ENCODE measurements at regions not wholly inside any gene's neighbourhood (a gene's known extent, or its start where the extent isn't known, plus 50 kb on each side); places are given as distances from the start of the nearest gene placed in this dataset.

DNA sequence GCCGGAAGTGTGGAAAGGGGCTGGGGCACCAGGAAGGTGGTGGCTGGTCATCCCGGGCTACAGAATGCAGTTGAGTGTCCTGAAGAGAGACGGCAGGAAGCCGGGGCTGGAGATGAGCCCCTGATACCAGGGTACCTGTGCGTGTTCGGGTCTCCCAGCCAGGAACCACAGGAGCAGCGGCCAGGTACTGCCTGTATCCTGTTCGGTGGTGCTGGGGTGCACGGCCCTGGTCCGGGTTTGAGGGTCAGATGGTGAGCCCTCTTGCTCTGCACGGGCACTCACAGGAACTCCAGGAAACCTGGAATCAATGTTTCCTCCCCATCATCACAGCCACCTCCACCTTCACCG lies 253.1 kb upstream of the B3GAT1 start:
- Histone ChIP-seq H3K9me3 (ENCODE audit: control insufficient read depth, low read depth, low read length) (no peaks in the 10 kb centered on the region), H3K4me3 (ENCODE audit: low read length) (no peak overlapping the region), H3K27ac (ENCODE audit: low read length) (no peak overlapping the region), H3K36me3 (ENCODE audit: control insufficient read depth, insufficient read depth, low read length) (no peaks in the 10 kb centered on the region), H3K27me3 (ENCODE audit: control insufficient read depth, insufficient read depth, low read length) (peaks cover 4% of the 10 kb centered on the region), H3K4me1 (ENCODE audit: control insufficient read depth, insufficient read depth, low read length) (no peaks in the 10 kb centered on the region)
- WGBS (ENCODE audit: insufficient coverage, low lambda C conversion rate) = no CpG with 5 or more reads among the region's 12 CpGs
- DNase-seq = no peak

DNA sequence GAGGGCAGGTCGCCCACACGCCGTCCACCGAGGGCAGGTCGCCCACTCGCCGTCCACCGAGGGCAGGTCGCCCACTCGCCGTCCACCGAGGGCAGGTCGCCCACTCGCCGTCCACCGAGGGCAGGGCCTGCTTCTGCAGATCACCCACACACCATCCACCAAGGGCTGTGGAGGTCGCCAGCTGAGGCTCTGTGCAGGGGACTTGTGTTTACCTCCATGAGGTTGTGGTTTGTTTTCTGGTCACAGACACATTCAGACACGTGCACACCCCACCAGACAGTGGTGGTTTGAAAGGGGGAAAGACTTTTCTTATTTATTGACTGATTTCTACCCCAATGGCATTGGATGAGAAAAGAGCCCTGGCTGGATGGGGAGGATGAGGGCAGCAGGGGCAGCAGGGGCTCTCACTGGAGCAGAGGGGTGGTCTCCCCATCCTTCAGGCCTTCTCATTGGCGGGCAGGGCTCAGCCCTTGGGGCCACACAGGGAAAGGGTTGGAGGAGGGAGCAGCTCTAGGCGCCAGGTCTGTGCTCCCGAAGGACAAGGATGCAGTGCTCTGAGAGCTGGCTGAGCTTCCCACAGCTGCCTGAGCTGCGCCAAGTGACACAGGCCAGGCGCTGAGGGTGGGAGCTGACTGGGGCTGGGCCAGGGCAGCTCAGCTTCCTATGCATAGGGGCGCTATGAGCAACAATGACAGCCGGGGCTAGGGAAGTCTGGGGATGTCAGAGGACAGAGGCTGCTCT lies 252.6 kb upstream of the B3GAT1 start:
- no peak for DNase-seq
- H3K4me3 ChIP-seq (ENCODE audit: low read length) = no peak overlapping the region
- no CpG with 5 or more reads among the region's 25 CpGs for WGBS (ENCODE audit: insufficient coverage, low lambda C conversion rate)

DNA sequence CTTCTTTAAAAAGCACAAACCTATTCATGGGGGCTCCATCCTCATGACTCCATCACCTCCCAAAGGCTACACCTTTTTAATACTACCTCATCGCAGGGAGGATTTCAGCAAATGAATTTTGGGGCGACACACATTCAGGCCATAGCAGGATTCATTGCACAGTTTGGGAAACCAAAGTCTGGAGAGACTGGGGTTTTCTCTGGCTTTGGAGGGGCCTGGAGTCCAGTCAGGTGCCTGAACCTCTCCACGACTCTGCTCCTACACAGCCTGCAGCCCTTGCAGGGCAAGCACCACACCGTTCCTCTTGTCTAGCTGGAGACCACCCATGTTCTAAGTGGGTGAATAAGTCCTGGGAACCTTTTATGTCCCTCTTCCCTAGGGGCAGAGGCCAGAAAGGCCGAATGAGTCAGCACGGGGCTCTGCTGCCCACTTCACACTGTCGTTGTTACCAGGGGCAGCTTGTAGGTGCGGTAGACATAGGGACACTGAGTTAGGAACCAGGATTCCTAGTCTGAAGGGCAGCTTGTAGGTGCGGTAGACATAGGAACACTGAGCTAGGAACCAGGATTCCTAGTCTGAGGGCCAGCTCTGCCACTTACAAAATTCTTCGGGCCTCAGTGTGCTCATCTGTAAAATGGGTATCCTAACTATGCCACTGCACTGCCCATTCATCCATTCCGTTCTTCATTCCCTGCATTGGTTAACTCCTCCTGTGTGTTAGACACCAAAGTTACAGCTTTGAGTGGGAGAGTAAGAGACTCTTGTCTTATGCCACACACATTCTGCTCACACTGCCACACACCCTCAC lies 251.7 kb upstream of the B3GAT1 start:
- DNase-seq = no peak
- 100% methylated on average over 1 of the region's 11 CpGs for WGBS (ENCODE audit: insufficient coverage, low lambda C conversion rate)
- H3K9me3 ChIP-seq (ENCODE audit: control insufficient read depth, low read depth, low read length) = no peaks in the 10 kb centered on the region
- no peaks in the 10 kb centered on the region for H3K4me1 ChIP-seq (ENCODE audit: control insufficient read depth, insufficient read depth, low read length)
- H3K4me3 ChIP-seq (ENCODE audit: low read length) = no peak overlapping the region
- no peaks in the 10 kb centered on the region for H3K36me3 ChIP-seq (ENCODE audit: control insufficient read depth, insufficient read depth, low read length)
- H3K27me3 ChIP-seq (ENCODE audit: control insufficient read depth, insufficient read depth, low read length) = no peaks in the 10 kb centered on the region
- no peak overlapping the region for H3K27ac ChIP-seq (ENCODE audit: low read length)

More for the DNA sequence above, 252.6 kb upstream of the B3GAT1 start:
- Histone ChIP-seq H3K27ac (ENCODE audit: low read length) (no peak overlapping the region), H3K9me3 (ENCODE audit: control insufficient read depth, low read depth, low read length) (no peaks in the 10 kb centered on the region), H3K4me1 (ENCODE audit: control insufficient read depth, insufficient read depth, low read length) (no peaks in the 10 kb centered on the region), H3K36me3 (ENCODE audit: control insufficient read depth, insufficient read depth, low read length) (no peaks in the 10 kb centered on the region), H3K27me3 (ENCODE audit: control insufficient read depth, insufficient read depth, low read length) (peaks cover under 1% of the 10 kb centered on the region)

DNA sequence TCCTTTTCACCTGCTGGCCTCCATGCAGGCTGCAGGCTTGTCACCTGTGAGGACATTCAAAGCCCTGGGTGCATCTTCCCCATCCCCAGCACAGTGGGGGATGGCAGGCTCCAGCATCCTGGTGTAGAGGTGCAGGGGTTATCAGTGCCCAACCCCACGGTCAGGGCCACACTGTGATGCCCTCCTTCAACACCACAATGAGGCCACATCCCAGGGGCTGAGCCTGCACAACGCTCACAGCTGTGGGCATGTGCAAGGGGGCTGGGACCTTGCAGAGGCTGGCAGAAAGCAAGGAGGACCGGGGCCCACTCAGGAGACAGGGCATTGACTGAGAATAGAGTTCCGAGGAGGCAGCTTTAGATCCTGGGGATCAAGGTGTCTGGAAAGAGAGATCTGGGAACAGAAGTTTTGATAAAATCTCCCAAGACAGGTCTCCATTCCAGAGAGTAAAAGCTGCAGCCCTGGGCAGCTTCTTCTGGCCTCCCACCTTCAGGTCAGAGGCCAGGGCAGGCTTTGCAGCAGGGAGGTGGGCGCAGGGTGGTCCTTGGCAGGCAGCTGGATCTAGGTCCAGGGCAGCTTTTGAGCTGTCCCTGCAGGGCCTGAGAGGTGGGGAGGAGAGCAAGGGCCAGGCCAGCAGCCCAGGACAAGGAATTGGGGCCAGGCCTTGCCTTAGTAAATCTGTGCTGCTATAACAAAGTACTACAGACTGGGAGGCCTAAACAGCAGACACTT lies 250.8 kb upstream of the B3GAT1 start:
- no peak overlapping the region for H3K27ac ChIP-seq (ENCODE audit: low read length)
- H3K9me3 ChIP-seq (ENCODE audit: control insufficient read depth, low read depth, low read length) = no peaks in the 10 kb centered on the region
- no peak overlapping the region for H3K4me3 ChIP-seq (ENCODE audit: low read length)
- H3K36me3 ChIP-seq (ENCODE audit: control insufficient read depth, insufficient read depth, low read length) = no peaks in the 10 kb centered on the region
- H3K27me3 ChIP-seq (ENCODE audit: control insufficient read depth, insufficient read depth, low read length) = no peaks in the 10 kb centered on the region
- H3K4me1 ChIP-seq (ENCODE audit: control insufficient read depth, insufficient read depth, low read length) = peaks cover under 1% of the 10 kb centered on the region
- no peak for DNase-seq
- no CpG with 5 or more reads among the region's 5 CpGs for WGBS (ENCODE audit: insufficient coverage, low lambda C conversion rate)

DNA sequence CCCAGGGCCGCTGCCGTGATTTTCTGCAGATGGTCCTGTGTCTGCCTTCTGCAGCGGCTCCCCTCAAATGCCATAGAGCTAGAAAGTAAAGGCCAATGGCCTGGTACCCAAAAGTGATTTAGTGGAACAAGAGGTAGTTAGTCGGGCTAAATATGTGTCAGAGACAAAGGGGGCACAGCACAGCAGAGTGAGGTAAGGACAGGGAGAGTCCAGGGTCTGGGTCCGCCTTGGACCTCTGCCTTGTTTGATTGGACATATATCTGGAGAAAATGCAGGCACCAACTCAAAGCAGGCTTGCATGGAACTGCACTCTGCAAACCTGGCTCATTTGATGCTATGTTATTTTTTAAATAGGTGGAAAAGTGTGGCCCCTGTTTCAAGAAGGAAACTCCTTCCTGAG lies 249.6 kb upstream of the B3GAT1 start:
- DNase-seq = no peak
- H3K27ac ChIP-seq (ENCODE audit: low read length) = no peak overlapping the region

DNA sequence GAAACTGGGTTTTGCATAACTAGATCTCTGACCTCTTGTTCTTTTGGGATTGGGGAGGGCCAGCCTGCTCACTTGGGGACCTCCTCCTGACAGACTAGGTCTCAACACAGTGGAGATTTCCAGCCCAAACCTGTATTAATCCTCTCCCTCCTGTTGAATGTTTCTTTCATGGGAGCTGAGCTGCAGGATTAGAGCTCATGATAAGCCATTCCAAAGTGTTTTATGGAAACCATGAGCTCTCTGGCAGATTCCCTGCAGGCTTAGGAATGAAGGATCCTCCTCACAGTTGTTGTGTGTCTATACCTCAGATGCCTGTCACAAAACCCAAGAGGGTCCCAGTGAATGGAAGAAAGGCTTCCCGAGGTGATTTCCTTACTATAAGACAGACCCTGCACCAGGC lies 248.4 kb upstream of the B3GAT1 start:
- H3K4me1 ChIP-seq (ENCODE audit: control insufficient read depth, insufficient read depth, low read length) = peaks cover 6% of the 10 kb centered on the region
- no peaks in the 10 kb centered on the region for H3K9me3 ChIP-seq (ENCODE audit: control insufficient read depth, low read depth, low read length)
- no peak overlapping the region for H3K27ac ChIP-seq (ENCODE audit: low read length)
- H3K36me3 ChIP-seq (ENCODE audit: control insufficient read depth, insufficient read depth, low read length) = no peaks in the 10 kb centered on the region
- WGBS (ENCODE audit: insufficient coverage, low lambda C conversion rate) = no CpG with 5 or more reads among the region's 1 CpG
- no peak overlapping the region for H3K4me3 ChIP-seq (ENCODE audit: low read length)
- no peak for DNase-seq
- H3K27me3 ChIP-seq (ENCODE audit: control insufficient read depth, insufficient read depth, low read length) = no peaks in the 10 kb centered on the region

More for the DNA sequence above, 249.6 kb upstream of the B3GAT1 start:
- no peaks in the 10 kb centered on the region for H3K36me3 ChIP-seq (ENCODE audit: control insufficient read depth, insufficient read depth, low read length)
- no CpG with 5 or more reads among the region's 5 CpGs for WGBS (ENCODE audit: insufficient coverage, low lambda C conversion rate)
- H3K4me1 ChIP-seq (ENCODE audit: control insufficient read depth, insufficient read depth, low read length) = peaks cover 6% of the 10 kb centered on the region
- no peaks in the 10 kb centered on the region for H3K27me3 ChIP-seq (ENCODE audit: control insufficient read depth, insufficient read depth, low read length)
- no peak overlapping the region for H3K4me3 ChIP-seq (ENCODE audit: low read length)
- no peaks in the 10 kb centered on the region for H3K9me3 ChIP-seq (ENCODE audit: control insufficient read depth, low read depth, low read length)

DNA sequence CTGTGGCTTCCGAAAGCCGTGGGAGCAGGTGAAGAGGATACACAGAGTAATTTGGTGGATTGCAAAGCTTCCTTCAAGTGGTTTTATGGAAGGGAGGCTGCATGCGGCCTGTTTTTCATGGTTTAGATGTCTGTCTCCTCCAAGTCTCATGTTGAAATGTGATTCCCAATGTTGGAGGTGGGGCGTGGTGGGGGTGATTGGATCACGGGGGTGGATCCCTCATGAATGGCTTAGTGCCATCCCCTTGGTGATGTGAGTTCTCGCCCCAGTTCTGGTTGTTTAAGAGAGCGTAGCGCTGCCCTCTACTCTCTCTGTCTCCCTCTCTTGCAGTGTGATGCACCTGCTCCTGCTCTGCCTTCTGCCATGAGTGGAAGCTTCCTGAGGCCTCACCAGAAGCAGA lies 247.8 kb upstream of the B3GAT1 start:
- H3K36me3 ChIP-seq (ENCODE audit: control insufficient read depth, insufficient read depth, low read length) = no peaks in the 10 kb centered on the region
- H3K27me3 ChIP-seq (ENCODE audit: control insufficient read depth, insufficient read depth, low read length) = peaks cover 2% of the 10 kb centered on the region
- DNase-seq = no peak
- no peak overlapping the region for H3K27ac ChIP-seq (ENCODE audit: low read length)
- WGBS (ENCODE audit: insufficient coverage, low lambda C conversion rate) = no CpG with 5 or more reads among the region's 8 CpGs
- no peaks in the 10 kb centered on the region for H3K9me3 ChIP-seq (ENCODE audit: control insufficient read depth, low read depth, low read length)
- H3K4me3 ChIP-seq (ENCODE audit: low read length) = no peak overlapping the region
- peaks cover 6% of the 10 kb centered on the region for H3K4me1 ChIP-seq (ENCODE audit: control insufficient read depth, insufficient read depth, low read length)

DNA sequence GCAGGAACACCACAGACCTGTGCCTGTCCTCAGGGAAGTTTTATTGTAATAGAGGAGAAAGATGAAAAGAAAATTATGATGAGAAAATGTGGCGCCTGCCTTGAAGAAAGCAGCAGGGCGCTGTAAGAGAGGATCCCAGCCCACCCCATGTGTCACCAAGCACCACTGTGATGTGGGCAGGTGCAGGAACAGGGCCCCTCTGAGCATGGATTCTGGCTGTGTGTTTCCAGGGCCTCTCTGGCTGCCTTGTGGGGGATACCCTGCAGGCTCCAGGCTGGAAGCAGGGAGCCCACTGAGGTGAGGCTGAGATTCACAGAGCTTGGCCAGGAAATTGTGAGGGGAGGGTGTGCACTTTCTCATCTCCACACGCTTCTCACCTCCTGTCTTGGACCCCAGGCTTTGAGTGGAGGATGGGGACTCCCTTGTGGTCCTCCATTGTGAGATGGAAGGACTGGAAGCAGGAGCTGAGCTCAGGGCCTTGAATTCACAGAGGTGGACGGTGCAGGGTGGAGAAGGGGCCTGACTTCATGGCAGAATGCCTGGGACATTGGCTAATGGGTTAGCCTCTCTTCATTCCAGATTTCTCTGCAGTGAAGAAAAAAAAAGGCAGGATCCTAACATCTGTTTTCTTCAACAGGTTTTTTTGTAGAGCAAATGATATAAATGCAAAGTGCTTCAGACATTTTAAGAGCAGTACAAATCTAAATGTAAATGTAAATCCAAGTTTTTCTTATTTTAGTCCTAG lies 246.6 kb upstream of the B3GAT1 start:
- peaks cover 6% of the 10 kb centered on the region for H3K4me1 ChIP-seq (ENCODE audit: control insufficient read depth, insufficient read depth, low read length)
- H3K9me3 ChIP-seq (ENCODE audit: control insufficient read depth, low read depth, low read length) = no peaks in the 10 kb centered on the region
- H3K27me3 ChIP-seq (ENCODE audit: control insufficient read depth, insufficient read depth, low read length) = peaks cover 2% of the 10 kb centered on the region
- no peak overlapping the region for H3K27ac ChIP-seq (ENCODE audit: low read length)
- DNase-seq = no peak
- H3K4me3 ChIP-seq (ENCODE audit: low read length) = no peak overlapping the region
- no CpG with 5 or more reads among the region's 4 CpGs for WGBS (ENCODE audit: insufficient coverage, low lambda C conversion rate)
- no peaks in the 10 kb centered on the region for H3K36me3 ChIP-seq (ENCODE audit: control insufficient read depth, insufficient read depth, low read length)

DNA sequence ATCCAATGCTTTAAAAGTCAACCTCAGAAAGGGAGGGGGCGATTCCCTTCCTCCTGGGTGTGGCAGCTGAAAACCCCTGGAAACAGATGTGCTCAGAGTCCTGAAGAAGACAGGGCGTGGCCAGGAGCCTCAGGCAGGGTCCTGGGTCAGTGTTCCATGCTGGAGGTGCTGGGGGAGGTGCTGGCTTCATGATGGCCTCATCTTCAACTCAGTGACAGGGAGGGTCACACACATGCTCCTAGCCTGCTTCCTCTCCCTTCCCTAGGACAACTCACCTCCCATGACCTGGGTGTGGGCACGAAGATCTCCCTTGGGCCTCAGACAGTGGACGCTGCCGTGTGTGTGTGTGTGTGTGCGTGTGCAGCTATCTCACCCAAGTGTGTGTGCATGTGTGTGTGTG lies 245.6 kb upstream of the B3GAT1 start:
- DNase-seq = peak in 1 of 2 donors; percentile 37
- H3K9me3 ChIP-seq (ENCODE audit: control insufficient read depth, low read depth, low read length) = no peaks in the 10 kb centered on the region
- H3K4me1 ChIP-seq (ENCODE audit: control insufficient read depth, insufficient read depth, low read length) = peaks cover 6% of the 10 kb centered on the region
- no CpG with 5 or more reads among the region's 6 CpGs for WGBS (ENCODE audit: insufficient coverage, low lambda C conversion rate)
- no peak overlapping the region for H3K27ac ChIP-seq (ENCODE audit: low read length)
- H3K27me3 ChIP-seq (ENCODE audit: control insufficient read depth, insufficient read depth, low read length) = peaks cover 2% of the 10 kb centered on the region
- no peak overlapping the region for H3K4me3 ChIP-seq (ENCODE audit: low read length)
- H3K36me3 ChIP-seq (ENCODE audit: control insufficient read depth, insufficient read depth, low read length) = no peaks in the 10 kb centered on the region

Measured in large intestine (tissue), 3 donors.